Superior temporal gyrus (tissue), 1 donor: ENCODE measurements at regions not wholly inside any gene's neighbourhood (a gene's known extent, or its start where the extent isn't known, plus 50 kb on each side); places are given as distances from the start of the nearest gene placed in this dataset.
A peak's percentile ranks its signal among the peaks of the same experiment; 100 is the strongest.
"Not testable (repeated sequence)": the region's sequence is repeated elsewhere in the genome, so short reads cannot be mapped to it uniquely, and the experiment has no call there.

Experiments
- DNase-seq: peaks from one replicate; pipeline ENCODE4 v3.0.0-alpha.2; 2016; ENCODE audit errors: extremely low spot score

DNA sequence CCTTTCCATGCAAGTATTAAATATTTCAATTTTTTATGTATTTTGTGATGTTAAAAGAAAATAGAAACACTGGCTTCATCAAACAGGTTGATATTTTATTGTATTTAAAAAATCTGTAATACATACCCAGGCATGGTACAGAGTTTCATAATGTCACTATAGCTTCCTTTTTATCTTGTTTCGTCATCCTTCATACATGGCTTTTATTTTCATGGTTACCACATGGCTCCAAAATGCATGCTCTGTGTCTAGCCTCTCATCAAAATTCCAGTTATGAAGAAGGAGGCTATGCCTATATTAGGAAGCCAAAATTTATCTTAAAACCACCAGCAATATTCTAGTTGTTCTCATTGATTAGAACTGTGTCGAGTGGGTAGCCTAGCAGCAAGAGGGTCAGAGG lies 464.8 kb downstream of the BTG1 start:
- DNase-seq, result no peak

DNA sequence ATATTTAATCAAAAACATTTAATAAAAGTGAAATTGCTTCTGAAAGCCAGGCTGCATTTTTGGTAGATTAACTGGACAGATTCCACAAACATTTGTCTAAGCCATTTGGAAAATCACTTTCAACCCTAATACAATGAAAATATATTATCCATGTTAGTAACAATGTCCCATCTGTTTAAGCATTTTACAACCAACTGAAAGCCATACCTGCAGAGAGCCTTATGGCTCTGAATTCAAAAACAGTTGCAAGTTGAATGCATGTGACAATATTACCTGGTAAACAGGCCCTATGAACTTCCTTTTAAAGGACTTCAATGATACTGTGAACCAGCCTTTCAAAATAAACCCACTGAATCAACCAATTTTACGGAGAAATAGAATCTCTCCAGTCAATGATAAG lies 468.1 kb downstream of the BTG1 start:
- no peak for DNase-seq

- no peak for DNase-seq
Measured at GRCh38 chr12:91675401-91675800, 470.2 kb downstream of the BTG1 start.

- no peak for DNase-seq
Measured at GRCh38 chr12:91672130-91672529, 473.5 kb downstream of the BTG1 start.

DNA sequence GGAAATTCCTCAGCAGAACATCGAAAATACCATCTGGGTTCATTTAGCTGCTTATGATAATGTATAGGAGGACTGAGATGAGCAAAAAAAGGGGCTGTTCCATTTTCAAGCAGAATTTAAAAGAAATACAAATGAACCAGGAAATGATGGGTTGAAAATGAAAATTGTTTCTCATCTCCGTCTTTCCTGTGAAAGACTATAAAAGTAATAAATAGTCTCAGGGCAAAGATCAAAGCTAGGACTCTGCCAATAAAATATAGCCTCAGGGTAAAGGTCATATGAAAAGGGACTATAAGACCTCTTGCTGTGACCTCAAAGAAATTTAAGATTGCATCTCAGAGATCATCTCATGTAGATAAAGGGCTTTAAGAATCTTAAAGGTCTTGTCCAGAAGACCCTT lies 478.0 kb downstream of the BTG1 start:
- DNase-seq, result no peak

DNA sequence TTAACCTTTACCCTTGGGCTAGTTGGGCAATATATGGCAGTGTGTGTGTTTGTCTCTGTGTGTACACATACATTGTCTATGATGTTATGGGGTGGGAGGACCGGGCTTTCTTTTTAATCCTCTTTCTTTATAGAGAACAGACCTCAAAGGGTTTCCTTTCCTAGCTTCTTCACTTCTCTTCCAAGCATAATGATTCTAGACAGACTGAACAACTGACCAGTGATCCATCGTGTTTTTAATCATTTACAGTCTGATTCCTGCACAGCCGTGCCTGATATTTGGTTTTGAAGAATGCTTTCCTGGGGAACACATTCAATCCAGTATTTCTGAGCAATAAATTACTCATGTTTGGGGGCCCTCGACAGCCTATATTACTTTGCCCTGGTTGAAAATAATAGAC lies 481.1 kb upstream of the DCN start:
- DNase-seq, result no peak

DNA sequence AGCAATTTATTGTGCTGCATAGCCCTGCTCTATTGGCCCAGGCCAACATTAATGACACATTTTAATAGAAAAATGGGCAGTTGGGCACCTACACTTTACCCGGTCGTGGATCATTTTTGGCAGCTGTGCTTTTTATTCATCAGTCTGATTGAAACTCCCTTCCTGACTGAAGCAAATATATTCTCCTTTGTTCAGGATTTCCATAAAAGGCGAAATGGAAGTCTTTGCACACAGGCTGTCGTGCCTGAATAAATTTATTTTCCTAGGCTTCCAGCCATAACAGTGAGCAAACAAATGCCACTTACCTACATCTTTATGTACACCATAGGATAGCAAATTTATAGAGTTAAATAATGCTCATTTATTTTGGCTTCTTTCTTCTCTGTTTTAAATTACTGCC lies 480.7 kb upstream of the DCN start:
- DNase-seq, result no peak

DNA sequence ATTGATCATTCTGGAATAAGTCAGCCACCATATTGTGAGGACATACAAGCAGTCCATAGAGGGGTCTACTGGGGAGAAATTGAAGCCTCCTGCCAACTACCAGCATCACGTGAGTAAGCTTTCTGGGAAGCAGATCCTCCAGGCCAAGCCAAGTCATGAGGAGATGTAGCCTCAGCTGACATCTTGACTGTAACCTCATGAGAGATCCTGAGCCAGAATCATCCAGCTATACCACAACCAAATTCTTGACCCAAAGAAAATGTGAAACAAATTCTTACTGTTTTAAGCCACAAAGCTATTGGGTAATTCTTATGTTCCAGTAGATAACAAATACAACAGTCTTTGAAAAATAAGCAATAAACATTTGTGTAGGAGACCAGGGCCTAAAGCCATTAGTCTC lies 479.4 kb upstream of the DCN start:
- DNase-seq, result no peak

- DNase-seq, result peak; percentile 21
Measured at GRCh38 chr12:91657032-91657431, 474.4 kb upstream of the DCN start.

GRCh38 chr12:91655966-91656365 lies 473.3 kb upstream of the DCN start:
- no peak for DNase-seq

DNA sequence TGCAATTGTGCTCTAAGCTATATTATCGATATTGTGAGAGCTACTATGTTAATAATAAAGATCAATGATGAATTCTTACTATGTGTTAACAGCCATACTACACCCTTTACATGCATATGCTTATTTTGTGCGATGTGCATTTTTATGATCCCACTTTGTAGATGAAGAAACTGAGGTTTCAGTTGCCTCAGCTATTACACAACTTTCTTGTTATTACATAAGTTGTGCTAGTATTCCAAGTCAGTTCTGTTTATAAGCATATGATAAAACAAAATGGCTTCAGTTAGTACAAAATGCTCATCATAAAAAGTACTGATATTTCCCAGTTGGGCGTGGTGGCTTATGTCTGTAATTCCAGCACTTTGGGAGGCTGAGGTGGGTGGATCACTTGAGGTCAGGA lies 471.5 kb upstream of the DCN start:
- no peak for DNase-seq

GRCh38 chr12:91651728-91652127 lies 469.1 kb upstream of the DCN start:
- no peak for DNase-seq

DNA sequence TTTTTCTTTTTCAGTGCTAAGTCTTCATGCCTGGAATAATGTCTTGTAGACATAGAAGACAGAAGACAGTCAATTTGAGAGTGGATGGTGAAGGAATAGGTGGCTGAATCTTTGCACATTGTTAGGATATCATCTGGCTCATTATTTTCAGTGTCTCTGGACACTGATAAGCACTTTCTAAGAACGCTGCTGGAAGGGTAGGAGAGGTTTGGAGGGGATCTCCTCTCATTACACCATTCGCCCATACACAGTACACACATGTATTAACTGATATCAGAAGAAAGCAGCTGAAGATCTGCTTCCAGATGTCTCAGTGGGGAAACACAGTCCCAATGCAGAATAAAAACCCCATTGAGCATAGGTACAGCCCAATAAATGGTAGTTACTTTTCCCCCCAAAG lies 461.1 kb upstream of the DCN start:
- no peak for DNase-seq

- DNase-seq, result no peak
Measured at GRCh38 chr12:91640021-91640420, 457.4 kb upstream of the DCN start.

- no peak for DNase-seq
Measured at GRCh38 chr12:91639327-91639726, 456.7 kb upstream of the DCN start.

- no peak for DNase-seq
Measured at GRCh38 chr12:91637789-91638624, 455.4 kb upstream of the DCN start.

GRCh38 chr12:91636721-91637120 lies 454.1 kb upstream of the DCN start:
- no peak for DNase-seq

DNA sequence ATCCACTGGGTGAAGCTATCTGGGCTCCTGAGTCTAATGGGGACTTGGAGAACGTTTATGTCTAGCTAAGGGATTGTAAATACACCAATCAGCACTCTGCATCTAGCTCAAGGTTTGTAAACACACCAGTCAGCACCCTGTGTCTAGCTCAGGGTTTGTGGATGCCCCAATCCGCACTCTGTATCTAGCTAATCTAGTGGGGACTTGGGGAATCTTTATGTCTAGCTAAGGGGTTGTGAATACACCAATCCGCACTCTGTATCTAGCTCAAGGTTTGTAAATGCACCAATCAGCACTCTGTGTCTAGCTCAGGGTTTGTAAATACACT lies 451.7 kb upstream of the DCN start:
- DNase-seq, result not testable (repeated sequence)

GRCh38 chr12:91633734-91634357 lies 451.2 kb upstream of the DCN start:
- no peak for DNase-seq

GRCh38 chr12:91633206-91633605 lies 450.6 kb upstream of the DCN start:
- no peak for DNase-seq

- no peak for DNase-seq
Measured at GRCh38 chr12:91632042-91632786, 449.6 kb upstream of the DCN start.

DNA sequence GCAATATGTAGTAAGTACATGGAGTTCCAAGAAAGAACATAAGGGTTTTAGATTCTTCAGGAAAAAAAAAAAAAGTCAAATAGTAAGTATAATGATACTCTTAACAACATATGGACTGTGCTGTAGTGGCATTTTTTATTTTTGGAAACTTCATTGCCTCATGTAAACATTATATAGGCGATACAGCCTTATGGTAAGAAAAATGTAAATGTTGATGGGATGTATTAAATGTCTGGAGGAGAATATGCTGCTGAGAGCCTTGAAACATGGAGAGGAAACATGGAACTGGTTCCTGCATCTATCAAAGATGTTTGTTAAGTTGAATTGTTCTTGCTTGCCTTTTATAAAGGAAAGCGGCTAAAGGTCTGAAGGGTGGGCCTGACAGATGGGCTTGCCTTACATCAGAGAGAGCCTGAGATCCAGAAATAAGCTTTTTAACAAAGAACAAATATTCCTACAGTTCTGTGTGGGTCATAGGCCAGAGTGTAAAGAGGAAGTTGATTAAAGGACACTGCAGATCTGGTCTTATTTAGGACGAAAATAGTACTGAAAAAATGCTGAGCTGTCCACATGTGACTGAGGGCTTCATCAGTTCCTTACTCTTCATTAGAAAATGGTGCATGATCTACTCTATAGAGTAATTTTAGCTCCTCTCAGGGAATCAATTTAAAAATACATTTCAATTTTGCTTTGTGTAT lies 448.1 kb upstream of the DCN start:
- DNase-seq, result no peak
